ENCODE measurements at regions not wholly inside any gene's neighbourhood (a gene's known extent, or its start where the extent isn't known, plus 50 kb on each side); places are given as distances from the start of the nearest gene placed in this dataset.
"Not testable (repeated sequence)": the region's sequence is repeated elsewhere in the genome, so short reads cannot be mapped to it uniquely, and the experiment has no call there.

- DNase-seq = no peak
These were observed 324.1 kb upstream of the CDH5 start for GRCh38 chr16:66042341-66042740.

- no peak for DNase-seq
These were observed 324.6 kb upstream of the CDH5 start for GRCh38 chr16:66041907-66042306.

DNA sequence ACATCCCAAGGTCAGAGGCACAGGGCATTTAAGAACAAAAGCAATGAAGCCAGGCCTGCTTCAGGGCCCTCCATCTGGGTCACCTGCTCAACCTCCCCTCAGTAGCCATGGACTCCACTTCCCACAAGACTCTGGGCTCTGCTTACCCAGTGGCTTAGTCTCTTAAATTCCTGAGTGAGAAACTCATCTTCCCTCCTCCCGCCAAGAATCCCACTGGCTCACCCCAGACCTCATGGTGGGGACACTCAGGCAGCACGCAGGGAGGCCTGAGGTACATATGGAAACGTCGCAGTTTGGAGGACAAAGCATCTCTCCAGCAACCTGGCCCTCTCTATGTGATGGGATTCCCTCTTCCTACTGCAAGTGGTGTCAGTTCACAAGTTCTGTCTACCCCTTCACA is 326.7 kb upstream of the CDH5 start:
- DNase-seq = no peak

DNA sequence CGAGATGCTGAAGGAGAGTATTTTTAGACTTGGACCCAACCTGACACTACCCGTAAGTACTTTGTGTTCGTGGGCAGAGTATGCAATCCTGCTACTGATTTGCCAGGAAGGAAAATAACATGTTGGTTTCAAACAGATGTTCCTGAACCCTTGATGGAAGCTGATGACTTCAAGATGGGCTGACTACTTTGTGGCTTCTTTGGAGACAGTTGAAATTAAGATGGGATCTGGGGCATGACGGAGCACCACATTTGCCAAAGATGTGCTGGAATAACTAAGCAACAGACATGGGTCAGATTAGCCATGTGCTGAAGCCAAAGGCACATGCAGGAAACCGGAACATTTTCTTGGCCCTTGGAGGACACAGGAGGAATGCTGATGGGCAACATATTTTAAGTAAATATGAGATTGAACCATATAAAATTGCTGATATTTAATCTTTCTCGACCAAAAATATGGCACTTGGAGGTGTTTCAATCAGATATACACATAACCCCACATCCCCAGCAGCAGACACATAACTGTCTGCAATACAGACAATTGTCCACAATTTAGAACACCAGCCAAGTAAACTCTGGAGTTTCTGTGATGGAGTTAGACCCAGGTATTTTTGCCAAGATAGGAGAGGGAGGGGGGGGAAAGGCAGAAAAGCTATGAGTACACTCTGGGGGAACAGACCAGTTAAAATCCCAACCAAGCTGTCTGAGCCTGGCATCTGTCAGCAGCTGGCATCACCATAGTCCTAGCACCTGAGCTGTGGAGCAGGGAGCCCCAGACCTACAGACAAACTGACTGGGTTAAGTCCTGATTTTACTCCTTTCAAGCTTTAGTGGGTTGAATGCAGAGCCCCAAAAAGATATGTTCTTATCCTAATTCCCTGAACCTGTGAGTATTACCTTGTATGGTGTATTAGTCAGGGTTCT is 329.4 kb upstream of the CDH5 start:
- DNase-seq = no peak

DNA sequence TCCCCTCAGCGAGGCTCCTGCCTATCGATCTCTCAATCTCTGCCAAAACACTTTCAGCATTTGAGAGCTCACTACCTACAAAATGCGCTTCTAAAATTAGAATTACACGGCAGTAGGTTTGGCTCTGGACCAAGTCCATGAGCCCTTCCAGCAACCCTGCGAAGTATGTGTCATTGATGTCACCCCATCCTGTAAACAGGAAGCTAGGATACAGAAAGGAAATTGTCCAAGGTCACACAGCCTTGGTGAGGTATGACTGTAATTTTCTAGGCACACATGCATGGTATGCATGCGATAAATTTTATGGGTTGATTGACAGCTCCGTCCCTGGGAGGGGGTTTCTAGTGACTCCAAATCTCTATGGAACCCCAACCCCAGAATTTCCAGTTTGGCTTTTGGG is 330.3 kb upstream of the CDH5 start:
- no peak for DNase-seq

DNA sequence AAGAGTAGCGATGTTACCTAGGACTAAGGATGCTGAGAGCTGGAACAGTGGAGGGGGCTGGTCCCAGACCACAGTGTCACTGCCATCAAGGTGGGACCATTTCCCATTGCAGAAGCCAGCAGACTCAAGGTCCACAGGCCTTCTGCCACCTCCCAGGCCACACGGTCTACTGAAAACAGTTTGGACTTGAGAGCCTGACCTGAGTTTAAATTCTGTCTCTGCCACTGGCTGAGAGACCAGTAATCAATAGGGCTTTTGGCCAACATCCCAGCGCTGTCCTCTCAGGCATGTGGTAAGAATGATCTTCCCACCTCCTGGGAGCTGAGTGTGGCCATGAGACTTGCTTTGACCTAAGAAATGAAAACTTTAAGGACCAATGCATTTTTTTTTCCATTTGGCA is 331.4 kb upstream of the CDH5 start:
- no peak for DNase-seq

- DNase-seq = no peak
These were observed 333.6 kb upstream of the CDH5 start for GRCh38 chr16:66032841-66033240.

DNA sequence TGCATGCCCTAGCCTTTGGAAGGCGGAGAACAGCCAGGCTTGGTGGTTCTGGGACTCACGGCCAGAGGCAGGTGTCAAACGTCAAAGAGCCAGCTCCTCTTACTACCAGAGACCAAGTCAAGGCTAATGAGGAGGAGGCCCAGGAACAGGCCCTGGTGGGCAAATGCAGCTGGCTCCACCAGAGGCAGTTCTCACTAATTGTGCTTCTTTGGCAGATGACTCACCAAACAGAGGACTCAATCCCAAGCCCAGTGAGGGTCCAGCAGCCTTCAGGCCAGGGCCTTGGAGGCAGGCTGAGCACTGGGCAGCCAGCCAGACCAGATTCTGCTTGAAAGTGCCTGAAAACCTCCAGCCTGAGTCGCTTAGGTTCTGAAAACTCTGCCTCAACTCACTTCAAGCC is 336.5 kb upstream of the CDH5 start:
- DNase-seq = no peak

DNA sequence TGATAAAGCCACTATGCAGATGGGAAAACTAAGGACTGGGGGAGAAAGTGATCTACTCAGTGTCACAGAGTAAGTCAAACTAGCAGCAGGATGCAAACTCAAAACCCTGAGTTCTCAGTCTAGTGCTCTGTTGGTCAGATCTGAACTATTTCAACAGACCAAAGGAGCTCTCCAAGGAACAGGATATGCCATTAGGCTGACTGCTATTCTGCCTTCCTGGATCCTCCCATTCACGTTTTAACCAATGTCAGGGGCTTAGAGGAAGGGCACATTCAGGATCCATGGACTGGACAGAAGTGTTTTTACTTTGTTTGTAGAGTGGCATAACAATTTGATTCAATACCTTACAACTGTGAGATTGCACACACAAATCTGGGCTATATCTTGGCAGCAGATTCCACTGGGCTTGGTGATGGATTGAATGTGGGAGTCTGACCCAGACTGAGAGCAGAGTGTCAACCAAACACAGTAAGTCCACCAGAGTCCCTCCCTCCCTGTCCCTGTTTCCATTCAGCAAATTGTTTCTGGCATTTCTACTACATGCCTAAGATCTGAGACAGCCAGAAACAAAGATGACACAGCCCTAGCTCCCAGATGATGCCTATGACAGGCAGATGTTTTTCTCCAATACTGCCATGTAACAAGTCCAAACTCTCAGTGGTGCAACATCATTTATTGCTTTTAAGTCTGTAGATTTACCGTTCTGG is 337.8 kb upstream of the CDH5 start:
- DNase-seq = no peak

DNA sequence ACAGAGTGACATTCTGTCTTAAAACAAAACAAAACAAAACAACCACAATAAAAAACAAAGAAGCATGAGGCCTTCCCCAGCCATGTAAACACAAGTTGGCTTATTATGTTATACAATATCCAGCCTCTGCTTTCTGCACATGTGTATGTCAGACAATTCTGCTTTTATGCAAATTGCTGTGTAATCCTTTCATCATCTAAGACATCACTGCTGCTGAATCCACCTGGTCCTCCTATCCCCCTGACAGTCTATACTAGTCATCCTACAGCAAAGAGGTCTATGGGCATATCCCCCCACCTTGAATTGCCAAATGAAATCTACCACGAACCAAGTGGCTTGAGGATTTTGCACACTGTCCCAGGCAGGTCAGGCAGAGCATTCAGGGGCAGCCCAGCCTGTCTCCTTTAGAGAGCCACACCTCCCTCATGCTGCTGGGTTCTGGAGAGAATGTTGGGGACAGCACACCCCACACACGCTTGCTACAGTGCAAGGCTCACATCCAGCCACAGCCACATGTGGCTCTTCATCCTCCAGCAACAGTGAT is 339.6 kb upstream of the CDH5 start:
- no peak for DNase-seq

GRCh38 chr16:66026211-66026610 is 340.3 kb upstream of the CDH5 start:
- no peak for DNase-seq

DNA sequence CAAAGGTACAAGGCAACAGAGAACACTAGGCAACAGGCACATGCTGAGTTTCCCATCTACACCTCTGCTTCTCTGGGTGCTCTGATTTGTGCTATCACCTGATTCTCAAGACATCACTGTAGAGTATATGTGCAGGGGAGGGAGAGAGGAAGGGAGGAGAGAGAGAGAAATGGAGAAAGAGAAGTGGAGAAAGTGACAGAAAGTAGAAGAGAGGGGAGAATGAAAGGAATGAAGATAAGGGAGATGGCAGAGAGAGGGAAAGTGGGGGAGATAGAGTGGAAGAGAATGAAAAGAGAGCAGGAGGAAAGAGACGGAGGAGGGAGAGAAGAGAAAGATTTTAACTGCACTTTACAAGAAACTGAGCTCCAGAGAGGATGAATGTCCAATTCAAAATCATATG is 340.7 kb upstream of the CDH5 start:
- no peak for DNase-seq

- DNase-seq = not testable (repeated sequence)
These were observed 341.9 kb upstream of the CDH5 start for GRCh38 chr16:66024567-66024966.

DNA sequence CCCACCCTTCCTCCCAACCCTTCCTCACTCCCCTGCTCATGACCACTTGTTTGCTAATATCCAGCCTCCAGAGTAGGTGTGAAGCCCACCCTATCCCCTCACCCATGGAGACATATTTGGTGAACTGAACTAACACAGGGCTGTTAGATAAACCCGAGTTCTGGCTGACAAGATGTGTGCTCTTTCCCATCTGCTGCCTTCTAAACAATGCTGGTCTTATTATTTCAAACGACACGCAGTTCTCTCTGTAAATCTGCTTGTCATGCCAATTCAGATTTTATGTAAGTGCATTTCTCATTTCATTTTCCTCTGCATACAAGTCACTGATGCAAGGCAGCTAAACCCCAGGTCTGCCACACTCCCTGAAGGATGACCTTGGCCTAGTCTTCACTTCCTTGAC is 343.0 kb upstream of the CDH5 start:
- no peak for DNase-seq

GRCh38 chr16:66020642-66021041 is 345.8 kb upstream of the CDH5 start:
- DNase-seq = no peak

- no peak for DNase-seq
These were observed 346.4 kb upstream of the CDH5 start for GRCh38 chr16:66020046-66020445.

GRCh38 chr16:66019502-66019901 is 347.0 kb upstream of the CDH5 start:
- not testable (repeated sequence) for DNase-seq

DNA sequence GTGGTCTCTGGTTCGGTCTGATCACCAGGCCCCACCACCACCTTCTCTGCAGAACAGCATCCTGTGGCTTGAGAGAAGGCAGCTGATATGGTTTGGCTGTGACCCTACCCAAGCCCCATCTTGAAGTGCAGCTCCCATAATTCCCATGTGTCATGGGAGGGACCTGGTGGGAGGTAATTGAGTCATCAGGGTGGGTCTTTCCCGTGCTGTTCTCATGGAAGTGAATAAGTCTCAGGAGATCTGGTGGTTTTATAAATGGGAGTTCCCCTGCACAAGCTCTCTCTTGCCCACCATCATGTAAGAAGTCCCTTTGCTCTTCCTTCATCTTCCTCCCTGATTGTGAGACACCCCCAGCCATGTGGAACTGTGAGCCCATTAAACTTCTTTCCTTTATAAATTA is 352.3 kb upstream of the CDH5 start:
- DNase-seq = no peak

DNA sequence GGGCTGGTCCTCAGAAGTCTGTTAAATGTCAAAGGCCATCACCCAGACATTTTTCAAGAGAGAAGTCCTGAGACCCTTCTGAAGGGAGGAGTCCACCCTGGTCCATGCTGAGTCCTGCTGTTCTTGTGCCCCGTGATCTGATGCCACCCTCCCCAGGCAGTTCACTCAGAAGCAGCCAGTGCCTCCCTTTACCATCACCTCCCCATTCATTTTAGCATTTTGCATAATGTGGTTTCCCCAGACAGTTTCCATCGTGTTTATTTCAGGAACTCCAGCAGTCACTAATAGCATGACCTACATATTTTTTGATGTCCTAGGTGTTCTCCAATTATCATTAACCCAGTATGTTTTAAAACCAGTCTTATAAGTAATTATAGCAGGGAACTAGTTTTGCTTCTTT is 353.0 kb upstream of the CDH5 start:
- DNase-seq = no peak

- DNase-seq = no peak
These were observed 358.4 kb upstream of the CDH5 start for GRCh38 chr16:66008136-66008535.

GRCh38 chr16:66007717-66008116 is 358.8 kb upstream of the CDH5 start:
- no peak for DNase-seq

DNA sequence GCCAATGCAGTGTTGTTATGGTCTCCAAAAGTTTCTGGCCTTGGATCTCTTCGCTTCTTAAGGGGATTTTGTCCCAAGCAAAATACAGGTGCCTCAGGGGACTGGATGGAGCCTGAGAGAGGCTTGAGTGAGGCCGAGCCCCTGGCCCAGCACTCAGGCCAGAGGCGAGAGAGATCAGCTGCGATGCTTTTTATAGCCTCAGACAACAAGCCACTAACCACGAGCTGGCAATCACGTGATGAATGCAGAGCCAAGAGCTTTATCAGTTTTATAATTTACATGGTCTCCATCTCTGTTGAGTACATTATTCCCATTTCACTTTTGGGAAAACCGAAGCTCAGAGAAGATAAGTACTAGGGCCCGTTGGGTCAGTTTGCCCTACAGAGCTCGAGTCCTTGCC is 360.0 kb upstream of the CDH5 start:
- DNase-seq = no peak

GRCh38 chr16:66004699-66005098 is 361.8 kb upstream of the CDH5 start:
- no peak for DNase-seq

GRCh38 chr16:66003201-66003600 is 363.3 kb upstream of the CDH5 start:
- no peak for DNase-seq
